Posterior cingulate gyrus (tissue), 11 donors: ENCODE measurements at regions not wholly inside any gene's neighbourhood (a gene's known extent, or its start where the extent isn't known, plus 50 kb on each side); places are given as distances from the start of the nearest gene placed in this dataset.

Experiments
- DNase-seq, 10 donors: peaks; one replicate each; pipeline versions ENCODE4 v3.0.0 to v3.0.0-alpha.2; 2020 to 2021; ENCODE audit warnings: mixed read lengths in 3 of 10
- intact Hi-C: fragments of 100-400 bp; cut with DNase I; formaldehyde crosslinking; loops from one replicate; pipeline ENCODE4 v1.15.1; 2023

DNA sequence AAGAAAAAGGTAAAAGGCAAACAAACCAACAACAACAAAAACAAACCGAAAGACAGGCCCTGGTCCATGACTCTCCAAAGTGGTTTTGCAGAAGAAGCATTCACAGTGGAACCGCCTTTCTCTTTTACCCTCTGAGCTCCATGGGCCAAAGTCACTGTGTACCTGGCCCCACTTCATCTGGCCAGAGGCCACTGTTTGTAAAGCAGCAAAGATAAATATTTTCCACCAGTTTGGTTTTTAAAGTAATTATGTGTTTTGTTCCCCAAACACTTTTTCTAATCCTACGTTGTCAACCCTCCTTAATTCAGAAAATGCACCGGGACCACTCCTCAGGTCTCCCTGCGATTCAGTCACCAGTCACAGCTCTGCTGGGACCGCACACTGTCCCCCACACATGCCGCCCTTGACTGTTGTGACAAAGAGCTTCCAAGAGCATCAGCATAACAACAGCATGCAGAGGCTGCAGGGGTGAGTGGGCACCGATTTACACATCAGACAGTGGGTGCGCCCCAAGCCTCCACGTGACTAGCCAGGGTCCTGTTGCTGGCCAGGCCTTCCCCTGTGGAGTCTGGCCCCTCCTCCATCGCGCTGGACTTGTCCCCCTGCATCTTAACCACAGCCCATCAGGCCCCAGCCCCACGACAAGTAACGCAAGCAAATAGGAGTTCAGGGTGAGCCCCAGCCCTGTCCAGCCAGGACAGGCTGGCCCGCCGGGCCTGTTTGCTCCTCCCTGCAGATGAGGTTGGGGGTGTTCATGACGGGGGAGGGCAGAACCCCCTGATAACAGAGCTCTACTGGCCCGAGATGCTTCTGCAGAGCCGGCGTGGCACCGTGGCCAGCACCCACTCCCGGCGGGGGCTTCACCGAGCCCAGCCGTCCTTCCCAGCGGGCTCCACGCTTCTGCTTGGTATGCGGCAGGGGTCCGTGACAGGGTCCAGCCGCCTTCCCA, 65.2 kb upstream of the DIO3 start:
- peak in 1 of 10 donors; percentile 78 for DNase-seq
- intact Hi-C loops: no loop called here

DNA sequence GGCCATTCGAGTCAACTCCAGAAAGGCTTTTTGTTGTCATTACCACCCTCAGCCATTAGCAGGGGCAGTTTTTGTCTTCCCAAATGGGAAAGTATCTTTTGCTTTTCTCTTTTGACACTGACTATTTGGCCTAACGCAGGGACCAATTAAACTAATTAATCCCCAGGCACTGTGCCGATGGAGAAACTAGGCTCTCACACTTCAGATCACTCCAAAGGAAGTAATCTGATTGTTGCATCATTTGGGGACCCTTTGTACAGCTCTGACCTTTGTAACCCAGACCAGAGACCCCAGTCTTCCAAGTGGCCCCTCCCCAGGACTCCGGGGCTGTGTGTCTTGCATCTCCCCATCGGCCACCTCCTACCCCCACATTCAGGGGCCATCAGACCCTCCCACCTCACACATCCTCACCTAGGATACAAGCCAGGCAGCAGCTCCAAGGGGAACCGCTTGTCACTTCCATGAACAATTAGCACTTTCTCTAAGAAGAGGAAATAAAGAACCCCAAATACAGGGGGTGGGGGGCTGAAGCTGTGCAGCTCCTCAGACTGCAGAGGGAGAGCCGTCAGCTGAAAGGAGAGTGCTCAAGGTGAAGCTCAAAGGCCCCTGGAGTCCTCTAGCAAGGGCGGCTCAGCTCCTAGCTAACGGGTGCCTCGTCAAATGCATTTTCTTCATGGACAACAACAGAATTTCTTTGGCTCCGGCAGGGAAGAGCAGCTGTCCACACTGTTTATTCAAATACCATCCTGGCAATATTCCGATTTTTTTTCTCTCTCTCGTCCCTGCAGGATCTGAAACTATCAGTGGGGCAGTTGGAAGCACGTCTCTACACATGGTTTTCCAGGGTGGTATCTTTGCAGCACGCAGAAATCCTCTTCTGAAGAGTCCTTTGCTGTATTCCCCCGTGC, 64.3 kb upstream of the DIO3 start:
- peak in 1 of 10 donors; percentile 54 for DNase-seq
- intact Hi-C loops: no loop called here

DNA sequence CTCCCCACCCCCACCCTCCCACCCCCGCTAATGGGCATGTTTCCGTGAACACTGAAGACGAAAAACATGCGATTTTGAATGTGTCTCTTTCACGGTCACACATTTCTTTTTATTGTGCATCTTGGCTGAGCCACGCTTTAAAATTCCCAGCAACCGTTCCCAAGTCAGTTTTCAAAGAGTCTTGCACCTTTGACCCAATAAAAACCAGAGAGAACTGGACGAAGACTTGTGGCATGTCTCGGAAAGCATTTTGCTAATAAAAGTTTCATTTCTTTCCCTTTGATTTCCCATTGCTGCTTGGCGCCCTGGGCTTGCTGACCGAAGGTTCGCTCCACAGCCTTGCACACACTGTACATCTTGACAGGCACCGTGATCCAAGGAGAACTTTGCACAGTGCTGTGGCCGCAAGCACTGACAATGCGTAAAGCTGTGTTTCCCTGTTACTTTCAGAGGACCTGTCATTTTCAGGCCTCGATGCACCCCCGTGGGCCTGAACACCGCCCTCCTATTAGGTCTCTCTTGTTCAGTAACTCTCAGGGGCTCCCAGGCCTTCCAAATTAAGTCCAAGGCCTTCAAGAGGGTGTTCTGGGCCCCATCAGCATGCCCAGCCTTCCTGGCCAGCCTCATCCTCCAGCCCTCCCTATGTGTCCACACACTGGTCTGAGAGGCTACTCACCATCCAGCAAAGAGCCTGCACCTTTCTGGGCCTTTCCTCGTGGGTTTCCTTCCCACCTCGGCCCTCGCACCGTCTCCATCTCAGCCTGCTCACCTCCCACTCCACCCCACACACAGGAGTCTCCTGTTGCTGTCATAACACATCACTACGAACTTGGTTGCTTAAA, 63.4 kb upstream of the DIO3 start:
- DNase-seq: peak in 4 of 10 donors; percentile 0 to 67 (median 30)
- intact Hi-C loops: no loop called here

DNA sequence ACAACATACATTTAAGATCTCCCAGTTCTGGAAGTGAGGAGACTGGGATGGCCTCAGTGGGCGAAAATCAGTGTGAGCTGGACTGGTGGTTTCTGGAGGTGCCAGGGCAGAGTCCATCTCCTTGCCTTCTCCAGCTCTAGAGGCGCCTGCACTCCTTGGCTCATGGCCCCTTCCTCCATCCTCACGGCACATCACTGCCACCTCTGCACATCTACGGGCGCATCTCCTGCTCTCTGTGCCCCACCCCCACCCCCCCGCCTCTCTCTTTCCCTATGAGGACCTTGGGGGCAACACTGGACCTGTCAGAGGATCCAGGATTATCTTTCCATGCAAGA, 62.8 kb upstream of the DIO3 start:
- intact Hi-C loops: no loop called here

DNA sequence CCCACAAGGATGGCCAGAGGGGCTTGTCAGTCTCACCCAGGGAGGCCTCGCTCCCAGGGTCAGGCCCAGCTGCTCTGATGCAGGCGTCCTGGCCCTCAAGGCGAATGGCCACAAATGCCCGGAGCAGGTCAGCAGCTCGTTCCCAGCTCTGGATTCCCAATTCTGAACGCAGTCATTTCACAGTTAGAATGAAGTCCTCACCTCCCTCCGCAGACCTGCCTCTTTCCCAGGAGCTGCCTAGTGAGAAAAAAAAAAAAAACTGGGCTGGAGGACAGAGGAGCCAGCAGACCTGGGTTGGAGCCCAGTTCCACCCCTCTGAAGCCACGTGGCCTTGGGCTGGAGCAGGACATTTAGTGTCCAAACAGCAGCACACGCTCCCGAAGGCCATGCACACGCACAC, 62.2 kb upstream of the DIO3 start:
- peak in 2 of 10 donors; percentile 2 to 52 for DNase-seq
- intact Hi-C loops: no loop called here

More for the DNA sequence above, 62.8 kb upstream of the DIO3 start:
- peak in 1 of 10 donors; percentile 34 for DNase-seq

DNA sequence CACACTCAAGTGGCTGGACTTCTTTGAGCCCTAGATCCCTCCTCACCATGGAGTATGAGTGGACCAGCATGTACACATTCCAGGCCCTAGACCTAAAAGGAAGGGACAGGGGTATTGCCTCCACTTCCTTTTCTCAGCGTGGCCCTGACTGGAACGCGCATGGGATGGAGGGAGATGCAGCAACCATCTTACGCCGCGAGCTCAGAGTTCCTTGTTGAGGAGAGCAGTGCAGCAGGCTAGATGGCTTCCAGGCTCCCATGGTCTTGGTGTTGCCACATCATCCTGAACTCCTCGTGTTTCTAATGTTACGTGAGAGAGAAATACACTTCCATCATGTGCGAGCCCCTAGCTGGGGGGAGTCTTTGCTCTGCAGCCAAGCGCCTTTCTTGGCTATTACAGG, 61.8 kb upstream of the DIO3 start:
- intact Hi-C loops: no loop called here
- peak in 2 of 10 donors; percentile 3 to 58 for DNase-seq

DNA sequence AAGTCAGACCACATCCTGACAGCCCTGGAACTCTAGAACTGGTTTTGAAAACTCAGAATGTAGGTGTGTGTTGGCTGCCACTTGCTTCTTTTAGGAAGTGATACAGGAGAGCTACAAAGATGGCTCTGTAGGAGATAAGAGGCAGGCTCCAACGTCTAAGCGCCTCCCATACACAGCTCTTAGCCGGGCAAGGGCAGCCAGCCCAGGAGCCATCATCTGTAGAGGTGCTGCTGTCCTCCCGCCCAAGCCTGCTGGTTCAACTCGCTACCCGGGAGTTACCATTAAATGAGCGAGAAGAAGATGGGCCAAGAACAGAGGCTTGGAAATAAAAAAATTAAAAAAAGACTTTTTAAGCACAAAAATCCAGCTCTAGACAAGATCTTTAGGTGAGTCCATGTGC, 61.2 kb upstream of the DIO3 start:
- peak in 3 of 10 donors; percentile 2 to 79 (median 63) for DNase-seq
- intact Hi-C loops: no loop called here

DNA sequence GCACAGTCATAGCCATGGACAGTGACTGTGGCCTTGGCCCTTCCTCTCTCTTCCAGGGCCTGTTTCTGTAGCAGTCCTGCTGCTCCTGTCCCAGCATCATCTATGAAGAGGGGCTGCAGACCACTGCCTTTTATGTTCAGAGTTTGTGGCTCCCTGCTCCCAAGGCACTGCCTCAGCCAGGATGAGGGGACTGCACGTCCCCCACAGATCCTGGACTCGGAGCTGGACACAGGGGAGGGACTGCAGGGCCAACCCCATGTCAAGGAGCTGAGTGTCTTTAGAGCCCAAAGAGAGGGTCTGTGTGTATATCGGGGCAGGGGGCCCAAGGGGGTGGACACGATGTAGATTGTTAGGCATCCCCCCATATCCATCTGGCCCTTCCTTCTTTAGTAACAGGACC, 60.6 kb upstream of the DIO3 start:
- peak in 2 of 10 donors; percentile 4 to 28 for DNase-seq

DNA sequence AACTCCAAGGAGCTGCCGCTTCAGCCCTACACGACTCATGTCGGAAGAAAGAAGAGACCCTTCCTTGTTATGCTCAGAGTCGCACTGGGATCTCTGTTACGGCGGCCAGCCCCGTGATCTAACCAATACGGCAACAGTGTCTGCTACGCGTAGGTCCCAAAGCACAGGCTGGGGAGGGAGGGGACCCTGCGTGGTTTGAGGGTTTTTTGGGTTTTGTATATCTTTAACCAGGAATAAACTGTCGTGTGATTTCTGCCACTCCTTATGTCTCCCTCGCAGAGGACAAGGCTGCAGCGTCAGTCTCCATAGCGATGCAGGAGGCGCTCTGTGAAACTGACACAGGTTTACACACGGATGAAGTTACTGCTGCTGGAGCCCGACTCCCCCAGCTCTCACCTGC, 60.0 kb upstream of the DIO3 start:
- intact Hi-C loops: no loop called here
- DNase-seq: peak in 4 of 10 donors; percentile 22 to 81 (median 77)

More for the DNA sequence above, 60.6 kb upstream of the DIO3 start:
- intact Hi-C loops: no loop called here

DNA sequence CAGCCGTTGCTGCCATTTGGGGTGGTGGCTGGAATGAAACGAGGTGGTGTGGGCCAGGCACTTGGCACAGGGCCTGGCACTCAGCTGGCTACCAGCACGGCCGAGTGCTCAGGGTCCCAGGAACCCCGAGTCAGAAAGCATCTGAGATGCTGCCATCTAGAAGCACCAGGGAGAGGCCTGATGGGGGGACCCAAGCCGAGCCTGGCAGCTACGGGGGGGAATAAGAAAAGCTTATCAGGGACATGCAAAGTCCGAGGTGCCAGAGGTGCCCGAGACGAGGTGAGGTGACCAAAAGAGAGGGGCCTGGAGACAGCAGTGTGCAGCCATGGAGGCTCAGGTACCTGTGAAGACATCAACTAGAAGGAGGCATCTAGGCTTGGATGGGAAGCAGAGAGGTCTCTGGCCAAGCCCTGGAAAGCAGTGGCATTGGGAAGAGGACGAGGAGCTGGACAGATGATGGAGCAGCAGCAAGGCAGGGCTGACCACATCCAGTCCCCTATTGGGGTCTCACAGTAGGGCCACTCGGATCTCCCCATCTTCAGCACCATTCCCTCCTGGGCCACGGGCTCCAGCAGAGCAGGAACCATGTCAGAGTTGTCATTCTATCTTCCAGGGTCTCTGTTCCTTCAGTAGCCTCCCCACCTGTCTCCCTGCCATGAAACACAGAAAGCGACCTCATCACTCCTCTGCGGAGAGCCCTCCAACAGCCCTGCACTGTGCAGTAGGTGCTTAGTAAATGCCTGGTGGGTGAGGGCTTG, 59.3 kb upstream of the DIO3 start:
- intact Hi-C loops: no loop called here
- DNase-seq: peak in 5 of 10 donors; percentile 3 to 67 (median 27)

DNA sequence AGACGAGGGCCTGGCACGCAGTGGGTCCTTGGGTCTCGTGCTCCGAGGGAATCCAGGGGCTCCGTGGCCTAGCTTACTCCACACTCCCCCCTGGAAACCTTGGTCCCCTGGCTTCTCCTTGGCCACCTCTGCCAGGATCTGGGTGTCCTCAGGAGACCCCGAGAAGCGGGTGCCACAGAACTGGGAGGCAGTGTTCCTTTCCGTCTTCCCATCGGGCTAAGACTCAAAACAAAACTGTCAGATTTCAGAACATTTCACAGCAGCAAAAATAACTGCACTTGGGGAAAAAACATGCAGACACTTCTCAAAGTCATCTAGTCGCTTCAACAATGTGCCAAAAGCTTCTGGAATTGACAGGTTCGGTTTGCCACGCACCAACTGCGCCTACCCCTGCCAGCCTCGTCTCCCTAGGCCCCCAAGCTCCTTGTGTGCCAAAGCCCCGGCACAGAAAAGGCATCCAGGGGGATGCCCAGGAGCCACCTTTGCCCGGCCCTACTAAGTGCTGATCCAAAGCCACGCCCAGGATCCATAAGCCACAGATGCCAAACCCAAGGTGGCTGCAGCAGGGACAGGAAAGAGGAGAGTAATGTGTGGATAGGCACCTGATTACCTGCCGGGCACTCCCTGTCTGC, 58.4 kb upstream of the DIO3 start:
- intact Hi-C loops: no loop called here
- DNase-seq: peak in 5 of 10 donors; percentile 8 to 89 (median 72)

DNA sequence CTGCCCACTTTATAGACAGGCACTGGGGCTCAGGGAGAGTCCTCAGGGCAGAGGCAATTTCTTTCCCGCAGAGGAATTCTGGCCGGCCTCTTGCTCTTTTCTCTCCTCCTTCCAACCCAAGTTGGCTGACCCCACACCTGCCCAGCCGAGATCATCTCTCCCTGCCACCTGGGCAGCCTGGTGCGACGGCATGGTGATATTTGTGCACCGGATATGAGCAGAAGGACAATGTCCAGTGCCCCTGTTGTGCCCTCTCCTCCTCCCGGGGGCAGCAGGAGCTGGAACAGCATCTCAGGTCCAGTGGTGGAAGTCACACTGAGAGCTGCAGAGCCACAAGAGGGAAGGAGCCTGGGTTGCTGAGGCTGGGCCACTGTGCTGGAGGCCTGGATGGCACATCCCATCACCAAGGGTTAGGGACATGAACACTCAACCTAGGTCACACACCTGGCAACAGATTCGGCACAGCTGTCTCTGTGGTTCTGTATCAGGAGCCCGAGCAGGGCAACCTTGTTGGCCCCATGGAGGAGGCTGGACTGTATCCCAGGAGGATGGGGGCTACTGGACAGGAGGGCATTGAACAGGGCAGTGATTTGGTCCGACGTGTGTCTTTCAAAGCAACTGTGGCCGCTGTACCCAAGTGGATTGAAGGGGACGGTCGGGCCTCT, 57.7 kb upstream of the DIO3 start:
- intact Hi-C loops: no loop called here
- peak in 5 of 10 donors; percentile 2 to 62 (median 52) for DNase-seq

DNA sequence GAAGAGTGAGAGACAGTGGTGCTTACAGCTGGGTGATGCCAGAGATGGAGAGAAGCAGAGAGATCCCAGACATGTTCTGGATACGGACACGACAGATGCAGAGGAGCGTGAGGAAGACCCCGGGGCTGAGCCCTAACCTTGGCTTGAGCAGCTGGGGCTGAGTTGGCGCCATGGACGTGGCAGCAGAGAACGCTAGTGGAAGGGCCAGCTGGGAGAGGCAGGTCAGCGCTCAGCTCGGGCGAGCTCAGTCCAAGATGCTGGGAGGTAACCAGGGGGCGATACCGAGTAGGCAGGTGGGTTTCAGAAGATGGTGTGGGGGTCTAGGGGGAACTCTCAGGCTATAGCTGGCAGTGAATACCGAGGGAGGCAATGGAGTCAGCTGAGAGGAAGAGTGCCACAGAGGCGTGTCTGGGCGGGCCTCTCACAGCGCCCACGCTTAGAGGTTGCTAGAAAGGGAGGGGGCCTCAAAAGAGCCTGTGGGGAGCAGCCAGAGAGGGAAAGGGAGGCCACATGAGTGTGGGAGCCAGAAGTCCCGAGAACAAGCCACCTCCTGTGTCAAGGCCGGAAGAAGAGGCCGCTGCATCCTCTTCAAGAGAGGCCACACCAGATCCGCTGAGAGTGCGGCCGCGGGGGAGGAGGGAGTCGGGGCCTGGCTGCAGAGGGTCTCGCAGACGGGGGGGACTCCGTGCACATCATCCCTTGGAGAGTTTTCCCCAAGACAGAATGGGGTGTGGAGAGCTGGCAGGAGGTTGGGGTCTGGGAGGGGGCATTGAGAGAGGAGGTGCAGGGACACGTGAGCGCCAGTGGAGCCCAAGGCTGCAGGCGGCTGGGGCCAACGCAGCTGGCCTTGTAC, 57.0 kb upstream of the DIO3 start:
- intact Hi-C loops: no loop called here
- DNase-seq: peak in 5 of 10 donors; percentile 2 to 74 (median 47)

DNA sequence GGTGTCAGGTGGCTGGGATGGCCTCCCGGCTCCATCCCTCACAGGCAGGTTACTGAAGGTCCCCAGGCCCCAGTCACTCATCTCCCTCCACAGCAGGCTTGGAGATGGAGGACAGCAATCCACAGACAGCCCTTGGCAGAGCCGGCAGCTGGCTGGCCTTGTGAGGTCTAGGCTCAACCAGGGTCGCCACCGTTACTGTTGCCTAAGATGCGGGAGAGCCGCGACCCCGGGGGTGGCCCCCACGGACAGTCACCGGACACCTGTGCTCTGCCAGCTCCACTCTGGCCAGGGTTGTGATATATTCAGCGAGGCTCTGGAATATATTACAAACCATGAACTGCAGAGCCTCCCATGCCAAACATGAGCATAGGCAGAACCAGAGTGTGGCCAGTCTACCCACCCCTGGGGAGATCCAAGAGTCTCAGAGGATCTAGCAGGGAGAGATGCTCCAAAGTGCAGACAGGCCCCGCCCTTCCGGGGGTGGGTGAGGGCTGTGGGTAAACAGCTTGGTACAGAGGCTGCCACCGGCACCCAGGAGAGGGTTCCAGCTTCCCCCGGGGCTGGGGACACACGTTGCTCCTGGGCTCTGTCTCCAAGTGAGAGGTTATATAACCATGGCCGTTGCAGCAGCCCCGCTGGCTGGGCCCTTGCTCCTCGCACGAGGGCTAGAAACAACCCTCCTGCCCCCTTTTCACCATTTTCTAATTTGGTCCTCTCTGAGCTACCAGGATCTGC, 55.9 kb upstream of the DIO3 start:
- intact Hi-C loops: no loop called here
- peak in 5 of 10 donors; percentile 5 to 80 (median 69) for DNase-seq

DNA sequence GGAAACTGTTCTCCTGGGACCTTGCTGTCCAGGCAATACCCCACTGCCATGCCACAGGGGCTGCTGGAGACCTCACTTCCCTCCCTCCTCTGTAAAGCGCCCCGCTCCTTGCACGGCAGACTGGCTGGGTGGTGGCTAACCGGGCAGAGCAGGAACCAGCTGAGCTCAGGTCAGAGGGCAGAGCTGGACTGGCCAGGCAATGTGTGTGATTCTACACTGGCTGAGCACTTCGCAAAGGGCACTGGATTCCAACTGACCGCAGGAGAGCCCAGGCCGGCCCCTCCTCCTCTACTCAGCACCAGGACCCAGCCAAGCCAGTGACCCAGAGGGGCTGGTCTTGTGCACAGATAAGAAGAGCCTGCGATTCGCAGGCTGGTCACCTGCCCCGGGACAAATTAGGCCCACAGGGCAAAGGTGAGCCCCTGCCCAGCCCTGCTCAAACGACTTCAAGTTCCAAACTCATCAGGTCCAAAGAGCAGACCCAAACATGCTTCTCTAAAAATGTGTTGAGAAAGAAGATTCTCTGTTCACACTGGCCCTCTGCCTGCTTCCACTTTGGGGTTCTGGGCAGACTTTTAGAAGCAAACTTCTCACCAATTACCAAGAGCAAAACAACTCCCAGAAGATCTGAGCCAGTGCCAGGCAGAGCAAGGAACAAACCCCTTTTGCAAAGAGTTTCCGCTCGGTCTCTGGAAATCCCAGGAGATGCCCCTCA, 54.9 kb upstream of the DIO3 start:
- intact Hi-C loops: no loop called here

More for the DNA sequence above, 54.9 kb upstream of the DIO3 start:
- peak in 5 of 10 donors; percentile 2 to 66 (median 61) for DNase-seq
